Parathyroid adenoma (tissue), 2 donors: ENCODE measurements at regions not wholly inside any gene's neighbourhood (a gene's known extent, or its start where the extent isn't known, plus 50 kb on each side); places are given as distances from the start of the nearest gene placed in this dataset.

Source experiments
- H2AFZ ChIP-seq: fragments of 300-600 bp; sonication (generic); one replicate; pipeline ENCODE4 v1.7.0; 2017; ENCODE audit warnings: antibody characterized with exemption, mild to moderate bottlenecking
- H3K27ac ChIP-seq: fragments of 300-600 bp; sonication (generic); one replicate; pipeline ENCODE4 v1.7.0; 2017
- H3K27me3 ChIP-seq: fragments of 300-600 bp; sonication (generic); one replicate; pipeline ENCODE4 v1.7.0; 2017; ENCODE audit warnings: low read length; ENCODE audit not compliant: control insufficient read depth, insufficient read depth
- H3K36me3 ChIP-seq: fragments of 300-600 bp; sonication (generic); one replicate; pipeline ENCODE4 v1.7.0; 2017; ENCODE audit warnings: low read length; ENCODE audit not compliant: control insufficient read depth, insufficient read depth
- H3K4me1 ChIP-seq: fragments of 300-600 bp; sonication (generic); one replicate; pipeline ENCODE4 v1.7.0; 2017; ENCODE audit warnings: control low read depth
- H3K4me2 ChIP-seq: fragments of 300-600 bp; sonication (generic); one replicate; pipeline ENCODE4 v1.7.0; 2017; ENCODE audit warnings: low read length
- H3K4me3 ChIP-seq: fragments of 300-600 bp; sonication (generic); one replicate; pipeline ENCODE4 v1.7.0; 2017; ENCODE audit warnings: low read depth, low read length
- H3K79me2 ChIP-seq: fragments of 300-600 bp; sonication (generic); one replicate; pipeline ENCODE4 v1.7.0; 2017; ENCODE audit warnings: control low read depth
- H3K9ac ChIP-seq: fragments of 300-600 bp; sonication (generic); one replicate; pipeline ENCODE4 v1.7.0; 2017; ENCODE audit warnings: mild to moderate bottlenecking
- H3K9me3 ChIP-seq: fragments of 300-600 bp; sonication (generic); one replicate; pipeline ENCODE4 v1.7.0; 2017; ENCODE audit warnings: low read length; ENCODE audit not compliant: control insufficient read depth
- TF ChIP-seq, protein P1 (sequence below): fragments of 300-600 bp; sonication (generic); IDR thresholded peaks from one replicate; pipeline ENCODE4 v1.7.0; 2017; ENCODE audit warnings: antibody characterized with exemption, mild to moderate bottlenecking
- donor health status: primary hyperparathyroidism.

DNA sequence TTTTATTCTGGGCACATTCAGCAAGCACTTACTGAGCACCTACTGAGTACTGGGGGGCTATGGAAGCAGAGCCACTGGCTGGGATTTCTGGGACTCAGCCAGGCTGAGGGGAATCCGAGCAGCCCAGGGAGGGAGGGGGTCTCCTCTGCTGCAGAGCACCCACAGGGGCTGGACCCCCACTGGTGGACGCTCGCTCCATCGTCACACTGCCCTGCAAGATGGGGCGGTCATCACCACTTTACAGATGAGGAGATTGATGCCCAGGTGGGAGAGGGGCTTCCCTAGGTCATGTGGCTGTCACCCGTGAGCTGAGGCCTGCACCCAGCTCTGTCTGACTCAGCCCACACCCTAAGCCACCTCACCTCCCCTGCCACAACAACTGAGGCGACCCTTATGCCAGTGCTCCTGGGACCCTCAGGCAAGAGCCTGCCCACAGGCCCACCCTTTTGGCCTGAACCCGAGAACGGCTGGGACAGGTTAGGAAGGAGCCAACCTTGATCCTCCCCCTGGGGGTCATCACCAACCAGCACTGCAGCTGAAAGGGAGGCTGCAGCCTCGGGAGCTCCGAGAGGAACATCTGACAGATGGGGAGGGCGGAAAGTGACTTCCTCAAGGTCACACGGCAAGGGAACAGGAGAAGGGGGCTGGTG lies 74.4 kb downstream of the SERPINA3 start:
- H3K79me2 ChIP-seq, result no peaks in the 10 kb centered on the region
- no peak overlapping the region for H3K4me3 ChIP-seq
- TF ChIP-seq, protein P1, sequence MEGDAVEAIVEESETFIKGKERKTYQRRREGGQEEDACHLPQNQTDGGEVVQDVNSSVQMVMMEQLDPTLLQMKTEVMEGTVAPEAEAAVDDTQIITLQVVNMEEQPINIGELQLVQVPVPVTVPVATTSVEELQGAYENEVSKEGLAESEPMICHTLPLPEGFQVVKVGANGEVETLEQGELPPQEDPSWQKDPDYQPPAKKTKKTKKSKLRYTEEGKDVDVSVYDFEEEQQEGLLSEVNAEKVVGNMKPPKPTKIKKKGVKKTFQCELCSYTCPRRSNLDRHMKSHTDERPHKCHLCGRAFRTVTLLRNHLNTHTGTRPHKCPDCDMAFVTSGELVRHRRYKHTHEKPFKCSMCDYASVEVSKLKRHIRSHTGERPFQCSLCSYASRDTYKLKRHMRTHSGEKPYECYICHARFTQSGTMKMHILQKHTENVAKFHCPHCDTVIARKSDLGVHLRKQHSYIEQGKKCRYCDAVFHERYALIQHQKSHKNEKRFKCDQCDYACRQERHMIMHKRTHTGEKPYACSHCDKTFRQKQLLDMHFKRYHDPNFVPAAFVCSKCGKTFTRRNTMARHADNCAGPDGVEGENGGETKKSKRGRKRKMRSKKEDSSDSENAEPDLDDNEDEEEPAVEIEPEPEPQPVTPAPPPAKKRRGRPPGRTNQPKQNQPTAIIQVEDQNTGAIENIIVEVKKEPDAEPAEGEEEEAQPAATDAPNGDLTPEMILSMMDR, result no peak
- no peaks in the 10 kb centered on the region for H3K27me3 ChIP-seq
- H3K4me1 ChIP-seq, result no peaks in the 10 kb centered on the region
- H3K9ac ChIP-seq, result no peak overlapping the region
- H3K36me3 ChIP-seq, result no peaks in the 10 kb centered on the region
- H3K4me2 ChIP-seq, result no peak overlapping the region
- H3K9me3 ChIP-seq, result no peaks in the 10 kb centered on the region
- H2AFZ ChIP-seq, result no peak overlapping the region
- no peak overlapping the region for H3K27ac ChIP-seq

DNA sequence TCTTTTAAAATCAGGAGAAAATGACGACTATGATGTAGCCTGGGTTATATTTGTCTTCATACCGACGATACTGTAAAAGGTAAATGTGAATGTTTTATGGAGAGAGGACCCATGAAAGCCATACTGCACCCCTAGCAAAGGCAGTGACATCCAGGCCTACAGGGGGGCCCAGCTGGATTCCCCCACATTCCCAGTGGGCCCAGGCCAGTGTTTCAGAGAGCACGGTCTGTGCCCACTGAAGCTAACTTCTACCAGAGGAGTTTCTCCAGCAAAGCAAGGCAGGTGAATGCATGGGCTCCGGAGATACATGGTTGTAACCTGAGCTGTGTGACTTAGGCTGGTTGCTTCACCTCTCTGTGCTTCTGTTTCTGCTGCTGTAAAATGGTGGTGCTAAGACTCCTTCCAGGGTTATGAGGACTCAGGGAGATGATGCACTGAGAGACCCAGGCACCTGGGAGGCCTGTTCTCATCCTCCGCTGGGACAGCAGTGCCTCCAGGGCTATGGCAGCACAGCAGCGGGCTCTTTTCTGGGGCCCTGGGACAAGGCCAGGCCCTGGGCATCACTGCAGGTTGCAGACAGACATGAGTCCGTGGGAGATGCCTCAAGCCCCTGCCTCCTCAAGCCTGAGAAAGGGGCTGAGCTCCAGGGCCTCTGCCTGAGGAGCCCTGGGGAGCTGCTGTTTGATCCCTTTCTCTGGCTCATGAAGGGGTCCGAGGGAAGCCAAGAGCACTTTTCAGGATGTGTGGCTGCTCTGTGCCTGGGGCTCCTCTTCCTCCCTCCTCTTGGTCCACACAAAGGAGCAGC lies 73.7 kb downstream of the SERPINA3 start:
- TF ChIP-seq, protein P1, result no peak
- Histone ChIP-seq H3K79me2 (no peaks in the 10 kb centered on the region), H3K36me3 (no peaks in the 10 kb centered on the region), H3K27ac (no peak overlapping the region), H3K9ac (no peak overlapping the region), H3K4me3 (no peak overlapping the region), H3K9me3 (no peaks in the 10 kb centered on the region), H2AFZ (no peak overlapping the region), H3K4me2 (no peak overlapping the region), H3K4me1 (no peaks in the 10 kb centered on the region), H3K27me3 (no peaks in the 10 kb centered on the region)

DNA sequence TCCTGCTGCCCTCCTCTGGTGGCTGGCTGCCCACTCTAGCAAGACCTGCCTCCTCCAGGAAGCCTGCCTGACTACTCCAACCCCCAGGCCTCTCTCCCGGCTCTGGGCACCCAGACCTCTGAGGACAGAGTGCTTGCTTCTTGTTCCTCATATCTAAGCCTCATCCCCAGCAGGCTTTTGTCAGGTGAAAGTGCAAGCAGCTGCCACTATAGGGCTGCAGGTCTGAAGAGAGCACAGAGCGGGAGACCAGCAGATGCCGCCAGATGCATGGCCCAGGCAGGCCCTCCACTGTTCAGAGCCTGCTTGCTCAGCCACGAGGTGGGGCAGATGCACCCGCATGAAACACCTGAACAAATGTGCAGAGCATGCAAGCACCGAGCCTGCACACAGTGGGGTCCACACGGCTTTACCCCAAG lies 73.0 kb downstream of the SERPINA3 start:
- no peak overlapping the region for H3K27ac ChIP-seq

DNA sequence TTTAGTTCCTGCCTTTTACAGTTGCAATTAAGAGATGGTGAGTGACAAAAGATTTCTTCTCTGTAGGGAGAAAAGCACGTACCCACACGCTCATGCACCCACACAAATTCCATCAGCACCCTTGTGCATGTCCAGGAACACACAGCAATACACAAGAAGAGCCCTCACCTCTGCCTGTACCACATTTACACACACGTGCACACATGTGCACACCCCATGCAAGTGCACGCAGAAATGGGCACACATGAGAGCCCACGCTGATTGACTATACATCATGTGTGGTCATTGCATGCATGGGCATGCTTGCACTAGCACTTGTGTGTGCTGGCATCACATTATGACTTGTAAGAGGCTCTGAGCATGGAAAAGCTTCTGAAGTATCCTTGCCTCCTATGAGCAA lies 70.5 kb downstream of the SERPINA3 start:
- no peak overlapping the region for H3K4me3 ChIP-seq
- no peak overlapping the region for H3K4me2 ChIP-seq
- H3K9ac ChIP-seq, result no peak overlapping the region
- TF ChIP-seq, protein P1, result no peak
- no peaks in the 10 kb centered on the region for H3K9me3 ChIP-seq
- no peaks in the 10 kb centered on the region for H3K36me3 ChIP-seq
- H3K27ac ChIP-seq, result no peak overlapping the region
- H3K4me1 ChIP-seq, result no peaks in the 10 kb centered on the region
- H2AFZ ChIP-seq, result no peak overlapping the region
- H3K27me3 ChIP-seq, result no peaks in the 10 kb centered on the region
- H3K79me2 ChIP-seq, result no peaks in the 10 kb centered on the region

More for the DNA sequence above, 73.0 kb downstream of the SERPINA3 start:
- Histone ChIP-seq H3K36me3 (no peaks in the 10 kb centered on the region), H3K4me2 (no peak overlapping the region), H3K9me3 (no peaks in the 10 kb centered on the region), H2AFZ (no peak overlapping the region), H3K9ac (no peak overlapping the region), H3K4me1 (no peaks in the 10 kb centered on the region), H3K79me2 (no peaks in the 10 kb centered on the region), H3K27me3 (no peaks in the 10 kb centered on the region), H3K4me3 (no peak overlapping the region)
- TF ChIP-seq, protein P1, result no peak
